Right ventricle myocardium inferior (tissue), 1 donor: ENCODE measurements at regions not wholly inside any gene's neighbourhood (a gene's known extent, or its start where the extent isn't known, plus 50 kb on each side); places are given as distances from the start of the nearest gene placed in this dataset.

Experiments
- ATAC-seq: fragments of 200-7000 bp; cut with Tn5 transposase; one replicate; pipeline ENCODE4 v1.9.1; 2020; ENCODE audit warnings: mild to moderate bottlenecking, moderate library complexity
- DNase-seq: peaks from one replicate; pipeline ENCODE4 v3.0.0; 2021; ENCODE audit errors: missing footprints
- intact Hi-C: fragments of 100-400 bp; cut with DNase I; formaldehyde crosslinking; loops from one replicate; pipeline ENCODE4 v1.11.0; 2022
- donor health status: DM: no; HTN: yes; CAD: no; lungs with severe emphysema.

GRCh38 chr13:26820871-26821270 is 60.3 kb upstream of the GPR12 start:
- no peak for DNase-seq
- intact Hi-C loops = no loop called here
- ATAC-seq = no peak

DNA sequence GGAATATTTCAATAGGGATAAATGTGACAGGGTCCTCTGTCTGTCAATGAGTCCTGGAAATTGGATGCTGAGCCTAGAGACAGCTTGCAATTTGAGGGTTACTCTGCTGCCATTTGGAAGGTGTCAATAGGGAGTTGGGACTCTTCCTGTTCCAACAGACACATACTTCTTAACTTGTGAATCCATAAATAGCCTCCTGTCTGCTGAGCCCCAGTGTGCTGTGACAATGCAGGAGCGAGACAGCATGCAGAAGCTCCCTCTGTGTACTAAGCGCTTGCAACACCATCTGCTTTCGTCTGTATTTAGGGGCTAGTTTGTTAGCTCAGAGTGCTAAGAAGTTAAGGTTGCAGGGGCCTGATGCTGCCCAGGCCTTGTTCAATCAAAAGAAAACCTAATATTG is 58.5 kb upstream of the GPR12 start:
- DNase-seq (no peak), ATAC-seq (peak; percentile 82)
- intact Hi-C loops = no loop called here

DNA sequence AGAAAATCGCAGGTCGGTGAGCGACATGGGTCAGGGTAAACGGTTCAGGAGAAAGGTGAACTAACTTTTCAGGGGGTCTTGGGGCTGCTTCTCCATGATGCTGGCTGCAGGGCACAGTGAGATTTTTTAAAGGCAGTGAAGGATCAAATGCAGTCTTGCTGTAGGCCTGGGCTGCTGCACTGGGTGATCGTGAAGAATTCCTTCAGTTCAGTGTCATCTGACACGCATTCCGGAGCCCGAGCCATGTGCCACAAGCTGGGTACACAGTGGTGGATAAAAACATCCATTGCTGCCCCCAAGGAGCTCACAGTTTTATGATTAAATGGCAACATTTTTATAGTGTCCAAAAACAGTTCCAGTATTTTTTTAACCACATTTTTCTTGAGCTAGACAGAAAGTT is 56.3 kb upstream of the GPR12 start:
- ATAC-seq (no peak), DNase-seq (no peak)
- intact Hi-C loops = no loop called here

DNA sequence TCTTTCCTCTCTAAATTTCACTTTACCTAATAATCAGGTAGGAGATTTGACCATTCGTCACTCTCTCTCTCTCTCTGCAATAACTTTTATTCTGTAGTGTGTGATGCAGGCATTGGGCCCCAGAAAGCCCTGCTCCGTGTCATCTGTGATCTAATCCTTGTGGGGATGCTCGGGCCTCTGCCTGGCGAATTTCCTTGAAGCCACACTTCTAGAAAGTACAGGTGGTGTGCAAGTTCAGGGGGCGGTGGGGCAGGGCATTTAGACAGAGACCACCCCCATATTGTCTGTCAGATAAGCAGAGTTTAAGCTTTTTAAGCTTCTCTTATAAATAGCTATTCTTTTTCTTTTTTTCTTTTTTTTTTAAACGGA is 53.4 kb upstream of the GPR12 start:
- DNase-seq (no peak), ATAC-seq (no peak)
- intact Hi-C loops = no loop called here

- intact Hi-C loops = no loop called here
- ATAC-seq (no peak), DNase-seq (no peak)
Observed at GRCh38 chr13:26813321-26813979, 52.9 kb upstream of the GPR12 start.

- DNase-seq (no peak), ATAC-seq (no peak)
- intact Hi-C loops = no loop called here
Observed at GRCh38 chr13:26811581-26811980, 51.0 kb upstream of the GPR12 start.
